ENCODE measurements at regions not wholly inside any gene's neighbourhood (a gene's known extent, or its start where the extent isn't known, plus 50 kb on each side); places are given as distances from the start of the nearest gene placed in this dataset.
"Not testable (repeated sequence)": the region's sequence is repeated elsewhere in the genome, so short reads cannot be mapped to it uniquely, and the experiment has no call there.

GRCh38 chr10:78658645-78659597 lies 409.8 kb upstream of the ZMIZ1 start:
- no peak for ATAC-seq

GRCh38 chr10:78659598-78659967 lies 409.2 kb upstream of the ZMIZ1 start:
- no peak for ATAC-seq

- no peak for ATAC-seq
These were observed 408.2 kb upstream of the ZMIZ1 start for GRCh38 chr10:78660446-78661106.

GRCh38 chr10:78663721-78664120 lies 405.0 kb upstream of the ZMIZ1 start:
- ATAC-seq: no peak

- no peak for ATAC-seq
These were observed 403.7 kb upstream of the ZMIZ1 start for GRCh38 chr10:78664929-78665553.

- peak; percentile 31 for ATAC-seq
These were observed 395.8 kb upstream of the ZMIZ1 start for GRCh38 chr10:78672918-78673317.

- not testable (repeated sequence) for ATAC-seq
These were observed 387.6 kb upstream of the ZMIZ1 start for GRCh38 chr10:78681141-78681540.

GRCh38 chr10:78681986-78682385 lies 386.8 kb upstream of the ZMIZ1 start:
- not testable (repeated sequence) for ATAC-seq

GRCh38 chr10:78684947-78685346 lies 383.8 kb upstream of the ZMIZ1 start:
- ATAC-seq: no peak

- ATAC-seq: no peak
These were observed 383.2 kb upstream of the ZMIZ1 start for GRCh38 chr10:78685466-78686103.

GRCh38 chr10:78686444-78687060 lies 382.2 kb upstream of the ZMIZ1 start:
- ATAC-seq: no peak

GRCh38 chr10:78687626-78688025 lies 381.1 kb upstream of the ZMIZ1 start:
- ATAC-seq: no peak

GRCh38 chr10:78688230-78688900 lies 380.4 kb upstream of the ZMIZ1 start:
- no peak for ATAC-seq

- no peak for ATAC-seq
These were observed 379.7 kb upstream of the ZMIZ1 start for GRCh38 chr10:78688901-78689583.

- no peak for ATAC-seq
These were observed 379.2 kb upstream of the ZMIZ1 start for GRCh38 chr10:78689584-78689935.

- ATAC-seq: no peak
These were observed 378.2 kb upstream of the ZMIZ1 start for GRCh38 chr10:78690354-78691111.

- ATAC-seq: no peak
These were observed 377.3 kb upstream of the ZMIZ1 start for GRCh38 chr10:78691301-78692030.

- ATAC-seq: no peak
These were observed 376.7 kb upstream of the ZMIZ1 start for GRCh38 chr10:78692071-78692470.

- no peak for ATAC-seq
These were observed 372.9 kb upstream of the ZMIZ1 start for GRCh38 chr10:78695846-78696245.
